ENCODE measurements at regions not wholly inside any gene's neighbourhood (a gene's known extent, or its start where the extent isn't known, plus 50 kb on each side); places are given as distances from the start of the nearest gene placed in this dataset.

DNA sequence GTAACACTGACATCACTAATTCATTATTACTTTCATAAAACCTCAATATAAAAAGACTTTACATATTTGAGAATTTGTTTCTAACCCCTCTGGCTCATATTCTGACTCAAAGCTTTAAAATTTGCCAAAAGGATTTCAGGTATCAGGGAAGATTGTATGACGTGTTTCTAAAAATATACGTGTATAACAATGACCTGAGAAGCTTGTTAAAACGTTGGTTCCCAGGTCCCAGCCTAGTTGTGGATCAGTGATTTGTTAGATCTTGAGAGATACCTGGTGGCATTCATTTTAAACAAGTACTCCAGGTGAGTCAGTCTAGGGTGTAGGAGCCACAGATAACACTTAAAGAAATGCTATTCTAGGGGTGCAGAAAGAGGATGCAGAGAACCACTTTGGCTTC is 1096.8 kb upstream of the NXPH2 start:
- TF ChIP-seq CTCF (IDR thresholded peaks at IDR 0.05; ENCODE audit: low read depth, low read length) (no peak), POLR2A (IDR thresholded peaks at IDR 0.05; ENCODE audit: extremely low read depth, insufficient read length) (no peak), MYC (IDR thresholded peaks at IDR 0.05; ENCODE audit: low read depth, low read length) (no peak)

All from NB4 (cell line).